Ovary (tissue), 3 donors: ENCODE measurements at regions not wholly inside any gene's neighbourhood (a gene's known extent, or its start where the extent isn't known, plus 50 kb on each side); places are given as distances from the start of the nearest gene placed in this dataset.

ENCODE experiments used
- CTCF ChIP-seq, 3 donors: fragments of 450-650 bp in 2 of 3; fragments of 200-600 bp in 1 of 3; IDR thresholded peaks; one replicate each; pipeline versions ENCODE4 v1.5.1 to v1.8.0; 2016 to 2022; ENCODE audit warnings: antibody characterized with exemption in 3 of 3, mild to moderate bottlenecking in 1 of 3
- POLR2A ChIP-seq: fragments of 450-650 bp; IDR thresholded peaks from one replicate; pipeline ENCODE4 v1.6.1; 2017; ENCODE audit warnings: antibody characterized with exemption, mild to moderate bottlenecking, moderate library complexity
- donor health status: DM: no; HTN: no; CAD: no.

- TF ChIP-seq CTCF (IDR thresholded peaks at IDR 0.05), result no peak
- no peak for TF ChIP-seq POLR2A
These were observed 1006.3 kb upstream of the AGA start for GRCh38 chr4:178448372-178449035.
